ENCODE measurements at regions not wholly inside any gene's neighbourhood (a gene's known extent, or its start where the extent isn't known, plus 50 kb on each side); places are given as distances from the start of the nearest gene placed in this dataset.
"Not testable (repeated sequence)": the region's sequence is repeated elsewhere in the genome, so short reads cannot be mapped to it uniquely, and the experiment has no call there.

DNA sequence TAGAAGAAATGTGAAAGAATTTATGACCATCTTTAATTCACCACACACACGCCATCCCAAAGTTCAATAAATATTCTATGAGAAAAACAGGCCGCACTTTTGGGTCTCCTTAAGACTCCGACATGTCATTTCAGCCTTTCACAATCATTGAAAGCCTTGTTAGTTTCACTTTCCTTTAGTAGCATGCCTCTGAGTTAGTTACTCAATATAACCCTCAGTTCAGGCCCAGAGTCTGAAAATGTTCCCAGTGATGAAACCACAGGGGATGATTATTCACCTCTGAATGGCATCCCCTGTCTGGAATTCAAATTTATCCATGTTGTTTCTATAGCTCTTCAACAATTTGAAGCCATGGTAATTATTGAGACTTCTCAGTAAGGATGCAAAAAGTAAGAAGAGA lies 278.1 kb upstream of the NRP1 start:
- H3K9me3 ChIP-seq (ENCODE audit: control insufficient read depth, insufficient read depth, low read depth, low read length), result peaks cover 6% of the 10 kb centered on the region; the same call in 1 of the 2 replicates
- H3K4me3 ChIP-seq (ENCODE audit: low read depth, low read length), result no peak overlapping the region
- H3K36me3 ChIP-seq (ENCODE audit: control insufficient read depth, insufficient read depth, low read length), result no peaks in the 10 kb centered on the region
- no peak overlapping the region for H3K27ac ChIP-seq (ENCODE audit: low read depth, low read length)
- H3K9ac ChIP-seq (ENCODE audit: low read length), result no peak overlapping the region
- H3K27me3 ChIP-seq (ENCODE audit: control insufficient read depth, insufficient read depth, low read length), result no peaks in the 10 kb centered on the region
- H3K4me1 ChIP-seq (ENCODE audit: control insufficient read depth, insufficient read depth, low read length), result peaks cover 9% of the 10 kb centered on the region

DNA sequence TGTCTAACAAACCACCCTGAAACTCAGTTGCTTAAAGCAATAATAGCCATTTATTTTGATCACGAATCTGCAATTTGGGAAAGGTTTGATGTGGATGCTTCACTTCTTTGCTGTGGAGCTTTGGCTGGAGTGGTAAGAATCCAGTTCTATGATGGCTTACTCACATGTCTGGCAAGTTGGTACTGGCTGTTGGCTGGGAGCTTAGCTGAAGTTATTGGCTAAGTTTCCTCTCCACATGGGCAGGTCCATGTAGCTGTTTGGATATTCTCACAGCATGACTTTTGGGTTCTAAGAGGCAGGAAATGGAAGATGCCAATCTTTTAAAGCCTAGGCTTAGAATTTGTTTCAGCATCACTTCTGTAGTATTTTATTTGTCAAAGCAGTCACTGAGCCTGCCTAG lies 277.6 kb upstream of the NRP1 start:
- Histone ChIP-seq H3K9ac (ENCODE audit: low read length) (no peak overlapping the region), H3K4me3 (ENCODE audit: low read depth, low read length) (no peak overlapping the region), H3K27me3 (ENCODE audit: control insufficient read depth, insufficient read depth, low read length) (no peaks in the 10 kb centered on the region), H3K27ac (ENCODE audit: low read depth, low read length) (no peak overlapping the region), H3K9me3 (ENCODE audit: control insufficient read depth, insufficient read depth, low read depth, low read length) (peaks cover 6% of the 10 kb centered on the region; the same call in 1 of the 2 replicates), H3K36me3 (ENCODE audit: control insufficient read depth, insufficient read depth, low read length) (no peaks in the 10 kb centered on the region), H3K4me1 (ENCODE audit: control insufficient read depth, insufficient read depth, low read length) (peaks cover 9% of the 10 kb centered on the region)

DNA sequence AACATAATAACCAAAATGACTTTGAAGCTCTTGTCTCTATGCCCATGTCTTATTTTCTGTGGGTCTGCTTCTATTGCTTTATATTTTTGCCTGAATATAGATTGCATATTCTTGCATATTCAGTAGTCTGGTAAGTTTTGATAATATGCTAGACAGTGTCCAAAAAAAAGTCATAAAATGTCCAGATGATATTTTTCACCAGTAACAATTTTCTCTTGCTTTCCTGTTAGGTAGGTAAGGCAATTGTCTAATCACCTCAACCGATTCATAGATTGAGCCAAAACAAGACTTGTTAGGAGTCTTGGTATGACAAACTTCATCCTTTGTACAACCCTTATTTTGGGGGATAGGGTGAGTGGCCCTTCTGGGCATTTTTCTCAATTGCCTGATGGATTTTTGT lies 277.0 kb upstream of the NRP1 start:
- H3K4me3 ChIP-seq (ENCODE audit: low read depth, low read length), result no peak overlapping the region
- no peak overlapping the region for H3K27ac ChIP-seq (ENCODE audit: low read depth, low read length)
- H3K9ac ChIP-seq (ENCODE audit: low read length), result no peak overlapping the region
- no peaks in the 10 kb centered on the region for H3K27me3 ChIP-seq (ENCODE audit: control insufficient read depth, insufficient read depth, low read length)
- peaks cover 9% of the 10 kb centered on the region for H3K4me1 ChIP-seq (ENCODE audit: control insufficient read depth, insufficient read depth, low read length)
- H3K36me3 ChIP-seq (ENCODE audit: control insufficient read depth, insufficient read depth, low read length), result no peaks in the 10 kb centered on the region
- H3K9me3 ChIP-seq (ENCODE audit: control insufficient read depth, insufficient read depth, low read depth, low read length), result peaks cover 6% of the 10 kb centered on the region; the same call in 1 of the 2 replicates

DNA sequence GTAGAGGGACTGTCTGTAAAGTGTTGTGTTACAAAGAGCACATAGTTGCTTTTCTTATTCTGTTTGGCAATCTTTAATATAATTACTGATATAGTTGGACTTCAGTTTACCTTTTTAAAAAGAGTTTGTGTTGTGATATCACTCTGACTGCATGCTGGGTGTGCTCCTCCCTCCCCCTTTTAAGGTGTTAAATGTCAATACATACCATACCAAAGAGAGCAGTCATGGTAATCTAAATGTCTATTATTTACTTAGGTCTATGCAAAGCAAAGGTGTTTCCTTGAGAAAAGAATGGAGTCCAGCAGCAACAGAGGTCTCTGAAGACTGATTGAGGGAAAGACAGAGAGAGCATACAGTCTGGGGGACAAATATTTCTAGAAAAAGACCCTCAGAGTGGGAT lies 275.1 kb upstream of the NRP1 start:
- Histone ChIP-seq H3K27ac (ENCODE audit: low read depth, low read length) (no peak overlapping the region), H3K4me3 (ENCODE audit: low read depth, low read length) (no peak overlapping the region), H3K36me3 (ENCODE audit: control insufficient read depth, insufficient read depth, low read length) (no peaks in the 10 kb centered on the region), H3K9me3 (ENCODE audit: control insufficient read depth, insufficient read depth, low read depth, low read length) (peaks cover 6% of the 10 kb centered on the region; the same call in 1 of the 2 replicates), H3K9ac (ENCODE audit: low read length) (no peak overlapping the region), H3K4me1 (ENCODE audit: control insufficient read depth, insufficient read depth, low read length) (peaks cover 9% of the 10 kb centered on the region), H3K27me3 (ENCODE audit: control insufficient read depth, insufficient read depth, low read length) (no peaks in the 10 kb centered on the region)

DNA sequence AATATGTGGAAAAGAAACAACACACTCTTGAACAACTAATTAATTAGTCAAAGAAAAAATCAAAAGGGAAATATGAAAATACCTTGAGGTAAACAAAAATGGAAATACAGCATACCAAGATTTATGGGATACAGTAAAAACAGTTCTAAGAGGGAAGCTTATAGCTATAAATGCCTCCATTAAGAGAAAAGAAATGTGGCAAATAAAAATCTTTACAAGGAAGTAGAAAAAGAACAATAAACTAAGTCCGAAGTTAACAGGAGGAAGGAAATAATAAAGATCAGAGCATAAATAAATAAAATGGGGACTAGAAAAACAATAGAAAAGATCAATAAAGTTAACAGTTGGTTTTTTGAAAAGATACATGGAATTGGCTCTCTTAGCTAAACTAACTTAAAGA lies 267.8 kb upstream of the NRP1 start:
- Histone ChIP-seq H3K36me3 (ENCODE audit: control insufficient read depth, insufficient read depth, low read length) (no peaks in the 10 kb centered on the region), H3K27ac (ENCODE audit: low read depth, low read length) (no peak overlapping the region), H3K4me1 (ENCODE audit: control insufficient read depth, insufficient read depth, low read length) (no peaks in the 10 kb centered on the region), H3K4me3 (ENCODE audit: low read depth, low read length) (no peak overlapping the region), H3K27me3 (ENCODE audit: control insufficient read depth, insufficient read depth, low read length) (no peaks in the 10 kb centered on the region), H3K9me3 (ENCODE audit: control insufficient read depth, insufficient read depth, low read depth, low read length) (peaks cover 15% of the 10 kb centered on the region), H3K9ac (ENCODE audit: low read length) (no peak overlapping the region)

DNA sequence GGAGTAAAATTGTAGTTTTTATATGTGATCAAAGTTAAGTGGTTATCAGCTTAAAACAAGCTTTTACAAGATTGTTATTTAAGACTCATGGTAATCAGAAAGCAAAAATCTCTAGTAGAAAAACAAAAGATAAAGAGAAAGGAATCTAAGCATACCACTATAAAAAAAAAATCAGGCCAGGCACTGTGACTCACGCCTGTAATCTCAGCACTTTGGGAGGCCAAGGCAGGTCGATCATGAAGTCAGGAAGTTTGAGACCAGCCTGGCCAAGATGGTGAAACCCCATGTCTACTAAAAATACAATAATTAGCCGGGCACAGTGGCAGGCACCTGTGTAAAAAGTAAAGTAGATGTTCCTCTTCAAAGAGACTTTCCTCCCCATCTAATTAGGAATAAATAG lies 265.9 kb upstream of the NRP1 start:
- H3K4me3 ChIP-seq (ENCODE audit: low read depth, low read length), result no peak overlapping the region

DNA sequence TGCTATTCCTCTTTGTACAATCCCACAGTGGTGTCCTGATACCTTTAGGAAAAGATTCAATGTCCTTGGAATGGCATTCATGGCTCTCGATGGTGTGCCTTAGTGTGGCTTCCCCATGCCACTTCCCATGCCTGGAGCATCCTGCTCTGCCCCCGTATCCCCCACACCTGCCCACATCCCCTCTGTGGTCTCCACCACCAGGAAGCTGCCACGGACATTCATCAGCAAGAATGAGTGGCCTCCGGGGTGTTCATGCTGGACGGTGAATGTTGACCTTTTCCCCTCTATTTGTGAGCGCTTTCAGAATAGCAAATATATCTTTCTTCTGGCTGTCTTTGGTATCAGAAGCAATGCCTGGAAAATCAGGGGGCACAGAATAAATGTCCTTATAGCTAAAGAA lies 262.0 kb upstream of the NRP1 start:
- Histone ChIP-seq H3K9ac (ENCODE audit: low read length) (no peak overlapping the region), H3K4me1 (ENCODE audit: control insufficient read depth, insufficient read depth, low read length) (no peaks in the 10 kb centered on the region), H3K36me3 (ENCODE audit: control insufficient read depth, insufficient read depth, low read length) (no peaks in the 10 kb centered on the region), H3K27me3 (ENCODE audit: control insufficient read depth, insufficient read depth, low read length) (no peaks in the 10 kb centered on the region), H3K4me3 (ENCODE audit: low read depth, low read length) (no peak overlapping the region), H3K27ac (ENCODE audit: low read depth, low read length) (no peak overlapping the region), H3K9me3 (ENCODE audit: control insufficient read depth, insufficient read depth, low read depth, low read length) (peaks cover 17% of the 10 kb centered on the region)

More for the DNA sequence above, 265.9 kb upstream of the NRP1 start:
- Histone ChIP-seq H3K27ac (ENCODE audit: low read depth, low read length) (no peak overlapping the region), H3K27me3 (ENCODE audit: control insufficient read depth, insufficient read depth, low read length) (no peaks in the 10 kb centered on the region), H3K9me3 (ENCODE audit: control insufficient read depth, insufficient read depth, low read depth, low read length) (peaks cover 15% of the 10 kb centered on the region), H3K36me3 (ENCODE audit: control insufficient read depth, insufficient read depth, low read length) (no peaks in the 10 kb centered on the region), H3K9ac (ENCODE audit: low read length) (no peak overlapping the region), H3K4me1 (ENCODE audit: control insufficient read depth, insufficient read depth, low read length) (no peaks in the 10 kb centered on the region)

DNA sequence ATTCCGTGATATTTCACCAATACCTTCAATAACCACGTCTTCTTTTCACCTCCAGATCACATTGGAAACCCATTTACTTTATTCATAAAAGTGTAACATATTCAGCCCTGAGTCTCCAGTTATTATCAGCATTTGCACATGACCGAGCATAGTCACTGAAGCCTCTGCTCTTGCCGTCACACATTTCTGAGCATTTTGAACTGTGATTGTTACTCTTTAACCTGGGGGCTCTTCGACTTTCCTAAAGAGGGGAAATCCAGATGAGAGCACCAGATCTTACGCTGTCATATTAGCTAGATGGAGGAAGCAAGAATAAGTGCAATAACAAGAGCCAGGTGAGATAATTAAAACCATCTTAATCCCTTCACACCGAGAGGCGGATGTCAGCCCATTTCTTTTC lies 260.0 kb upstream of the NRP1 start:
- H3K9me3 ChIP-seq (ENCODE audit: control insufficient read depth, insufficient read depth, low read depth, low read length), result peaks cover 19% of the 10 kb centered on the region
- H3K4me1 ChIP-seq (ENCODE audit: control insufficient read depth, insufficient read depth, low read length), result no peaks in the 10 kb centered on the region
- no peak overlapping the region for H3K9ac ChIP-seq (ENCODE audit: low read length)
- H3K27me3 ChIP-seq (ENCODE audit: control insufficient read depth, insufficient read depth, low read length), result no peaks in the 10 kb centered on the region
- H3K4me3 ChIP-seq (ENCODE audit: low read depth, low read length), result no peak overlapping the region
- H3K36me3 ChIP-seq (ENCODE audit: control insufficient read depth, insufficient read depth, low read length), result no peaks in the 10 kb centered on the region
- no peak overlapping the region for H3K27ac ChIP-seq (ENCODE audit: low read depth, low read length)

DNA sequence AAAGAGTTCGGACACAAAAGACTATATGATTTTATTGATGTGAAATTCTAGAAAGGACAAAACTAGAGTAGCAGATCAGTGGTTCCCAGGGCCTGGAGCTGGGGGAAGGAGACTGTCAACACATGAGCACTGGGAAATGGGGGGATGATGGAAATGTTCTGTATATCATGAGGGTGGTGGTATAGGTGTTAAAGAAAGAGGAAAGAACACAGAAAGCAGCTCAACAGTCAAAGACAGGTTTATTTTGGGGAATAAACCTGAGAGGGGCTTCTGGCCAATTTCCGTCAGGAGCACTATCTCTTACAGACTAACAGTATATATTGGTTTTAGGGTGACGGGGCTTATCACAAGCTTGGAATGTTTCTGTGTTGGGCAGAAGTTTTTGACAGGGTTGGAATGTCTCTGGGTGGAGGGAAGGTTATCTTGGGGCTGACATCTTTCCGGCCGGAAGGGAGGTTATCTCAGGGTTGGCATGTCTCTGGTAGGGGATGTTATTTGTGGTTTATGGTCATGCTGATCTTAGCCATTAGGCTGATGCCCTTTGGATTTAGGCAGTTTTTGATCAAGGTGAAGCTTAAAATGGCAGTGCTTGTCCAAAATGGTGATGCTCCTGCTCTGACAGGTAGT lies 254.6 kb upstream of the NRP1 start:
- Histone ChIP-seq H3K27me3 (ENCODE audit: control insufficient read depth, insufficient read depth, low read length) (no peaks in the 10 kb centered on the region), H3K9me3 (ENCODE audit: control insufficient read depth, insufficient read depth, low read depth, low read length) (peaks cover 24% of the 10 kb centered on the region), H3K9ac (ENCODE audit: low read length) (no peak overlapping the region), H3K4me3 (ENCODE audit: low read depth, low read length) (no peak overlapping the region), H3K4me1 (ENCODE audit: control insufficient read depth, insufficient read depth, low read length) (no peaks in the 10 kb centered on the region), H3K36me3 (ENCODE audit: control insufficient read depth, insufficient read depth, low read length) (no peaks in the 10 kb centered on the region), H3K27ac (ENCODE audit: low read depth, low read length) (no peak overlapping the region)

DNA sequence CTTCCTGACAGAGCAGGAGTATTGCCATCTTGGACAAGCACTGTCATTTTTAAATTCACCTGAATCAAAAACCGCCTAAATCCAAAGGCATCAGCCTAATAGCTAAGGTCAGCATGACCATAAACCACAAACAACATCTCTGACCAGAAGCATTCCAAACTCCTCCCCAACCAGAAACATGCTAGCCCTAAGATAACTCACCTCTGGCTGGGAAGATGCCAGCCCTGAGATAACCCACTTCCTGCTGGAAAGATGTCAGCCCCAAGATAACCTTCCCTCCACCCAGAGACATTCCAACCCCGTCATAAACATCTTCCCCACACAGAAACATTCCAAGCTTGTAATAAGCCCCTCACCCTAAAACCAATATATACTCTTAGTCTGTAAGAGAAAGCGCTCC lies 250.1 kb upstream of the NRP1 start:
- H3K4me3 ChIP-seq (ENCODE audit: low read depth, low read length); H3K27me3 ChIP-seq (ENCODE audit: control insufficient read depth, insufficient read depth, low read length); H3K36me3 ChIP-seq (ENCODE audit: control insufficient read depth, insufficient read depth, low read length); H3K4me1 ChIP-seq (ENCODE audit: control insufficient read depth, insufficient read depth, low read length); H3K27ac ChIP-seq (ENCODE audit: low read depth, low read length); H3K9ac ChIP-seq (ENCODE audit: low read length): not testable (repeated sequence)
- peaks cover 16% of the 10 kb centered on the region for H3K9me3 ChIP-seq (ENCODE audit: control insufficient read depth, insufficient read depth, low read depth, low read length)

DNA sequence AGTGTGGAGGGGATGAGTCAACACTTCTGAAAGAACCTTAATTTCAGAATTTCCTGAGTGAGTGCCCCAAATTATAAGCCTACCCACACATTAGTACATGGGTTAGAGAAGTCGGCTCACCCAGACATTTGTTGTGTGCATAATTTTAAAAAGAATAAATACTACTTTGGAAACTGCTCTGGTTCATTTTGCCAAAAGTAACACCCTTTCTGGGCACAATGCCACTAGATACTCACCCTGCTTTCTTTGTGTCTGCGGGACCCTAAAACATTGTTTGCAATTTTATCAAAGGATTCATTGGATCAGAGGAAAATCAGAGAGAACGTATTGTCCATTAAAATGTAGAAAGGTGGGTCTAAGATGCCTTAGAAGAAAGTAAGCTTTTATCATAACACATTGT lies 245.5 kb upstream of the NRP1 start:
- Histone ChIP-seq H3K9me3 (ENCODE audit: control insufficient read depth, insufficient read depth, low read depth, low read length) (no peaks in the 10 kb centered on the region), H3K36me3 (ENCODE audit: control insufficient read depth, insufficient read depth, low read length) (no peaks in the 10 kb centered on the region), H3K9ac (ENCODE audit: low read length) (no peak overlapping the region), H3K4me3 (ENCODE audit: low read depth, low read length) (no peak overlapping the region), H3K27me3 (ENCODE audit: control insufficient read depth, insufficient read depth, low read length) (no peaks in the 10 kb centered on the region), H3K4me1 (ENCODE audit: control insufficient read depth, insufficient read depth, low read length) (no peaks in the 10 kb centered on the region), H3K27ac (ENCODE audit: low read depth, low read length) (no peak overlapping the region)

DNA sequence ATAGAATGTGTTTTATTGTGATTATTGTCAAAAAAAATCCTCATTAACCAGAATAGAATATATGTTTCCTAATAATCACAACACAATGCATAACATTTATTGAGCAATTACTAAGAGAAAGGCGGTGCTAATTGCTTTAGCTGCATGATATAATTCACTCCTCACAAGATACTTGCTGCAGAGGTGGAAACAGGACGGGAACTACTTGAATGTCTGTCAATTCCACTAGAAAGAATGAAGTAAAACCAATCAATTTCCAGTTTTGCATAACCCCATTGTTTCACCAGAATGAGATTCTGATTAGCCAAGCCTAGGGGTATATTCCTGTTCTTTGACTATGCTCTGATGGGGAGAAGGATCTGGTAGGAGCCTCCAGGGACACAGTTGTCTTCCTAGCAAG lies 239.1 kb upstream of the NRP1 start:
- Histone ChIP-seq H3K4me3 (ENCODE audit: low read depth, low read length) (no peak overlapping the region), H3K27ac (ENCODE audit: low read depth, low read length) (no peak overlapping the region), H3K36me3 (ENCODE audit: control insufficient read depth, insufficient read depth, low read length) (no peaks in the 10 kb centered on the region), H3K27me3 (ENCODE audit: control insufficient read depth, insufficient read depth, low read length) (no peaks in the 10 kb centered on the region), H3K4me1 (ENCODE audit: control insufficient read depth, insufficient read depth, low read length) (no peaks in the 10 kb centered on the region), H3K9ac (ENCODE audit: low read length) (no peak overlapping the region), H3K9me3 (ENCODE audit: control insufficient read depth, insufficient read depth, low read depth, low read length) (no peaks in the 10 kb centered on the region)
